COLO668 (cell line): ENCODE measurements at regions not wholly inside any gene's neighbourhood (a gene's known extent, or its start where the extent isn't known, plus 50 kb on each side); places are given as distances from the start of the nearest gene placed in this dataset.

Experiments
- DNase-seq: peaks from one replicate; lab custom pipeline; 2025; ENCODE audit not compliant: unreplicated experiment; lab: John Stamatoyannopoulos, UW

- DNase-seq: peak; percentile 48
Observed at GRCh38 chr2:121085801-121086200, 199.2 kb downstream of the TFCP2L1 start.

- DNase-seq: no peak
Observed at GRCh38 chr2:121086450-121086849, 198.6 kb downstream of the TFCP2L1 start.

- no peak for DNase-seq
Observed at GRCh38 chr2:121087117-121087516, 197.9 kb downstream of the TFCP2L1 start.

DNA sequence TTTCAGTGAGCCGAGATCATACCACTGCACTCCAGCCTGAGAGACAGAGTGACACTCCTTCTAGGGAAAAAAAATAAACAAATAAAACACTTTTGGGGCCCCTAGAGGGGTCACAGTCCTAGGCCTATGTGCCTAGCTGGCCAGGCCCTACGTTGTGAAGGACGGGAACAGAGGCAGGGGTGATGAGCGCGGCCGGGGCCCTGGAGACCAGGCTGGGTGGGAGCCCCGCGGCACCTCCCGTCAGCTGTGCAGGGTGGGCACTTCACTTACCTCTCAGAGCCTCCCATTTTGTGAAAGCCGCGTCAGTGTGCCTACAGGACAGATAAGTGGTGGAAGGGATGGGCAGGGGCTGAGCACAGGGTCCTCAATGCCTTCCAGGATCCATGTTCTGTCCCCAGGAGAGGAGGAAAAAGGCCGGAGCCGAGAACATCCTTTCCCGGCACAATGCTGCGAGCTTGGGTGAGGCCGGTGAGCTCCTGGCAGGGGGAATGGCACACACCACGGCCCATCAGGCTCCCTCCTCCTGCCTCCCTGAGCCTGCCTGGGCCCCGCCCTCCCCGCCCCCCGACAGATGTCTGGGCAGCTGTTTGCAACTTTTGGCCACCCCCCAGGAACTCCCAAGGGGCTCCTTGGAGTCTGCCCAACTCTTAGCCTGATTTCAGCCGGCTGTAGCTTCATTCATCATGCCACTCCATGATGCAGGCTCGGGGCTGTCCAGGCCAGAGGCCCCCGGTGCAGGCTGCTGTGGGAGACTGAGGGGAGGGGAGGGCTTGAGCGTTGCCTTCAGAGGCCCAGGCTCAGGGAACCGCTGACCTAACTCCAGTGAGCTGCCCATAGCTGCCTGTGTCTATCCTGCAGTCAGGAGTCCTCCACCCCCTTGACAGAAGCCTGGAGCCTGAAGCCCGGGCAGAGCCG, 196.5 kb downstream of the TFCP2L1 start:
- DNase-seq: no peak

DNA sequence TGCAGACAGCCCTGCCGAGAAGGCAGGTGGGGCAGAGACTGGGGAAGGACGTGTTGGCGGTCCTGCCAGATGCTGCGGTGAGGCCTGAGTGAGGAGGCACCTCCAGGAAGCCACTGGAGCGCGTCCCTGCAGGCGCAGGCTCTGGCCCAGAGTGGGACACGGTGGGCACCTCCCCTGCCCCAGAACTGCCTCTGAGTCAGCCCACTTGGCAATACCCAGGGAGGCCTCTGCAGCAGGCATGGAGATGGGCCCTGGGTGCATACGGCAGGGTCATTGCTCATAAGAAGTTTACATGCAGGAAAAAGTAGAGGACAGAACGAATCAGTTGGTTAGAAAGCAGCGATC, 195.9 kb downstream of the TFCP2L1 start:
- DNase-seq: peak; percentile 34

- DNase-seq: no peak
Observed at GRCh38 chr2:121090088-121090715, 194.8 kb downstream of the TFCP2L1 start.

- DNase-seq: peak; percentile 34
Observed at GRCh38 chr2:121092095-121092494, 192.9 kb downstream of the TFCP2L1 start.

- DNase-seq: no peak
Observed at GRCh38 chr2:121093692-121094091, 191.3 kb downstream of the TFCP2L1 start.

DNA sequence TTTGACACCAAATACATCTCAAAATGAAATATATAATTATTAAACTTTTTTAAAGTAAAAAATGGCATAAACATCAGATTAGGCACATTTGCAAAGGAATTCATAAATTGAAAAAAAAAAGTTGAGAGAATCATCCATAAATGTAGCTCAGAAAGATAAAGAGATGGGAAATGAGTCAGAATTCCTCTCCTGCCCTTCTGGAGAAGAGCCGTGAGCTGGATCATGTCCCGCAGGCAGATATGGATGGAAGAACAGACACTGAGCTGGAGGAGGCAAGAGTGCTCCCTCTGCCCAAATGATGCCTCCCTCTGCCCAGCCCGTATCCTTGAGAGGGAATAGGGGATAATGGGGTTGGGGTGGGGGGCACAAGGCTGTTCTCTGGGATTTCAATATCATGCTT, 190.9 kb downstream of the TFCP2L1 start:
- no peak for DNase-seq

- no peak for DNase-seq
Observed at GRCh38 chr2:121094845-121095244, 190.2 kb downstream of the TFCP2L1 start.

- peak; percentile 80 for DNase-seq
Observed at GRCh38 chr2:121095257-121096080, 189.5 kb downstream of the TFCP2L1 start.

DNA sequence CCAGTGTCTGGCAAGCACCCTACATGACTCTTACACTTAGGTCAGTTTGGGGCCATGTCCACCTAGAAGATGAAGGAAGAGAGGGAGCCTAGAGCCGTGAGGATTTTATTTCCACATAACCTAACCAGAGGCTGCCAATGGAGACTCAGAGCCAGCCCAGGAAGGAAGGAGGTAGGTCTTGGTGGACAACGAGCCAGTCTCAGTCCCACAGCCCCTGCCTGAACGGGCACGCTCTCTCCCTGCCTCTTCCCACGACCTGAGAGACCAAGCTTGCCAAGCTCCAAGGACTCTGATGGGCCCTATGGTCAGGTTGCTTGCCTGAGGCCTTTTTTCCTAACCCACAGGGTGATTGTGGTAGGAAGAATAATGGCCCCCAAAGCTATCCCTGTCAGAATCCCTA, 188.4 kb downstream of the TFCP2L1 start:
- no peak for DNase-seq

- DNase-seq: no peak
Observed at GRCh38 chr2:121098556-121098955, 186.4 kb downstream of the TFCP2L1 start.

- peak; percentile 40 for DNase-seq
Observed at GRCh38 chr2:121099329-121100290, 185.4 kb downstream of the TFCP2L1 start.

DNA sequence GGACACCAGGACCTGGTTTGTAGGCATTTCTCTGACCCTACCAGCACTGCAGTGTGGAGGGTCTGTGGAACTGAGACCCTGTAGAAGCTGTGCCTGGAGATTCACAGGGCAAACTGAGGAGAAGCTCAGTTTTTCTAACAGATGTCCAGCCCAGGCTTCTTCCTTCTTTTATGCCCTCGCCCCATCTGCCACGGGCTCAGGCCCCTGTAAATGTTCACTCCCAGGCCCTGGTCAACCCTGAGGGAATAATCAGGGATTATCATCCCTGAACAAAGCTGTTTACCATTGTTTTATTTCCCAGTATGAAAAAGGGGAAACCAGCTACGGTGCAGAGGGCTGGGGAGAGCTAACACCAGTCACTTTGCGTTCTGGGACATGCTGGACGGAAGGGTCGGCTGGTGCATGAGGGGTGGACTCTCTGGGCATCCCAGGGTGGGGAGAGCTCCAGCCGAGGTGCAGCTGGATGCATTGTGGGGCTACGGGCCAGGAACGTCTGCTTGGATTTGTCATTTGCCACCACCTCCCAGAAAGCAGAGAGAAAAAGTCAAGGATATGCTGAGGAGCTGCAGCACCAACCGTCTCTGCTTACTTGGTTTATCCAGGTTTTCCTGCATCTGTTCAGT, 183.8 kb downstream of the TFCP2L1 start:
- DNase-seq: no peak

GRCh38 chr2:121102941-121103340, 182.1 kb downstream of the TFCP2L1 start:
- DNase-seq: no peak

- DNase-seq: no peak
Observed at GRCh38 chr2:121103960-121104359, 181.0 kb downstream of the TFCP2L1 start.

DNA sequence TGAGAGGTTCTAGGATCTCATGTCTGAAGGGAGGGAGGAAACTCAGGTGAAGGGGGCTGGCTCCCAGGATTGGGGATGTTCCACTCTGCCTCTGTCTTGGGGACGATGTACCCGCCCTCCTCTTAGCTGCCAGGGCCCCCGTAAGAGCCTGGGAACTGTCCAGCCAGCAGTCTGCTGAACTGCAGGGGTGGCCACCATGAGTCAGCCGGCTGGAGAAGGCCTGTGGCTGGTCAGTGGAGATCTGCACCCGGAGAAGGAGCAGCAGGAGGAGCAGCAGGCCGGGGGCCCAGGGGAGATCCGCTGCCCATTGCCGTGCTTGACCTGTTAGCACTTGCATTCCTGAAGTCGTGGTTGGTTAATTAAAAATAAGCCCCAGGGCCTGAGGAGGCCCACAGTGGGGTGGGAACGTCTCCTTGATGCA, 180.3 kb downstream of the TFCP2L1 start:
- no peak for DNase-seq

- DNase-seq: no peak
Observed at GRCh38 chr2:121110924-121111323, 174.1 kb downstream of the TFCP2L1 start.

GRCh38 chr2:121118951-121119350, 166.1 kb downstream of the TFCP2L1 start:
- DNase-seq: no peak
